Hippocampal formation (tissue), 2 donors: ENCODE measurements at regions not wholly inside any gene's neighbourhood (a gene's known extent, or its start where the extent isn't known, plus 50 kb on each side); places are given as distances from the start of the nearest gene placed in this dataset.

Experiments
- DNase-seq, 2 donors: peaks; one replicate each; lab custom pipeline; 2025; lab: John Stamatoyannopoulos, UW

DNA sequence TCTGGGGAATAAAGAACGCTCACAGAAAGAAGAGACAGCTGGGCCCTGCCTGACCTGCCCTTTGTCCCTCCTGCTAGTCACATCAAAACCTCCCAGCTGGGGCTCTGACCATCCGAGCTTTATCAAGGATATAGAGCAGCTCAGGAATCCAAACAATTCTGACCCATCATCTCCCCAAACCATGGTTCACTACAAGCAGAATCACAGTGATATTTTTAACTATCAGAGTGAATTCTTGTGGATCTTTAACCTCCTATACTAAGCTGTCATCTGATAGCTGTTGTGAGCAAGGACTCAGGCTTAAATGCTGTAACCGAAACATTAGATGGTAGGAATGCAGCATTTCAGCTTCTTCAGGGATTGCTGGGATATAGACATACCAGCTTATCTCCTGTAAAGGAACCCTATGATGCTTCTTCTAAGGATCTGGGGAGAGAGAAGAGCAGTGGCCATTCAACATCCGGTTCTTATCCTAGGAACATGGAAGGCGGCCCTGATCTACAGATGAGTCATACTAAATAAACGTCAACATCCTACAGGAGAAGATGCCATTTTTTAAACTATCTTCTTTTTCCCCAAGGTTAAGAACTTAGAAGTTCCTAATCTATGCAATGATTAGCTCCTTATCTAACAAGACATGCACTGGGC, 84.7 kb upstream of the AKIP1 start:
- no peak for DNase-seq

- DNase-seq: no peak
These were observed 84.0 kb upstream of the AKIP1 start for GRCh38 chr11:8826901-8827560.

DNA sequence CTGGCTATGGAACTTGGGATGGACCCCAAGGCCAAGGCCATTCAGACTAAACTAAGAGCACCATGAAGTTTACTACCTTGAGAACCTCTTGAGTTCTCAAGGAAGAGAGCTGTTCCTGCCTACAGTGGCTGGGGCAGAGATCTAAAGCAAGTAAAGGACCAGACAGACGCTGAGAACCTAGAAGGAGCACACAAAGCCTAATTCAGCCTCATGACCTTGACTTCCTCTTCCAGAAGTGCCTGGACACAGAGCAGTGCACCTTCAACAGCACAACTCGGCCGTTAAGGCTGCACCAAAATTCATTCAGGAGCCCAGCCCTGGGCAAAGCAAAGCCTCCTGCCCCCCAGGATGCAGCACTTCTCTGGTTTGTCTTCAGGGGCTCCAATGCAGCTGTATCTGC, 82.9 kb upstream of the AKIP1 start:
- no peak for DNase-seq

GRCh38 chr11:8828580-8829361, 82.2 kb upstream of the AKIP1 start:
- DNase-seq: no peak

DNA sequence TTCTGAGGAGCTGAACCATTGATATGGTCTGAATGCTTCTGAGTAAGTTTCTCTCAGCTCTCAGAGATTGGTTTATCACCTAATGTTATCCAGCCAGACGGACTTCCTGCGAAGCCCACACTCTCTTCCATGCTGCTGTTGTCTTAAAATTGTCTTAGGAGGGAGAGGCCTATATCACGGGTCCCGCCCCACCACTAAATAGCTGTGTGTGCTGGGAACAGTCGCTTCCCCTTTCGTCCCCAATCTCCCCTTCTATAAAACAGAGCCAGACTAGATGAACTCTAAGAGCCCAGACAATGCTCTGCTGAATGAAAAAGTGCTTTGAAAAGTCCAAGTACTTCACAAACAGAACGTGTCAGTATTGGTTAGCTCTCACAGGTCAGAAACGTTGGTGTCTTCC, 81.4 kb upstream of the AKIP1 start:
- DNase-seq: no peak

DNA sequence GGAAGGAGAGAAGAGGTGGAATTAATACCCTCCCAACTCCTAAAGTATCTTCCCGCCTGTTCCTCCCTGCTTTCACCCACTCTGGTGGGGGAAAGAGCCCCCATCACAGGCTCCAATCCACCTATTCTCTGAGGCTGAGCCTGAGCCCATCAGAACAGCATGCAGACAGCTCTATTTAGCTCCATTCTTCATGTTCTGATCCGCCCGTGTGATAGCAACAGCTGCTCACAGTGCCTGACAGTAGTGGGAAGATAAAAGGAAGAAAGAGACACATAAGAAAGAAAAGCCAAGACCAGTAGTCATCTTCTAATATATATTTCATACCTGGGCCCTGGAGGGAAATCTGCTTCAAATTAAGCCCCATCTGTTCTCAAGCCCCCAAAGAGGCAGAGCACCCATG, 80.3 kb upstream of the AKIP1 start:
- DNase-seq: no peak

GRCh38 chr11:8831861-8832260, 79.1 kb upstream of the AKIP1 start:
- DNase-seq: no peak

DNA sequence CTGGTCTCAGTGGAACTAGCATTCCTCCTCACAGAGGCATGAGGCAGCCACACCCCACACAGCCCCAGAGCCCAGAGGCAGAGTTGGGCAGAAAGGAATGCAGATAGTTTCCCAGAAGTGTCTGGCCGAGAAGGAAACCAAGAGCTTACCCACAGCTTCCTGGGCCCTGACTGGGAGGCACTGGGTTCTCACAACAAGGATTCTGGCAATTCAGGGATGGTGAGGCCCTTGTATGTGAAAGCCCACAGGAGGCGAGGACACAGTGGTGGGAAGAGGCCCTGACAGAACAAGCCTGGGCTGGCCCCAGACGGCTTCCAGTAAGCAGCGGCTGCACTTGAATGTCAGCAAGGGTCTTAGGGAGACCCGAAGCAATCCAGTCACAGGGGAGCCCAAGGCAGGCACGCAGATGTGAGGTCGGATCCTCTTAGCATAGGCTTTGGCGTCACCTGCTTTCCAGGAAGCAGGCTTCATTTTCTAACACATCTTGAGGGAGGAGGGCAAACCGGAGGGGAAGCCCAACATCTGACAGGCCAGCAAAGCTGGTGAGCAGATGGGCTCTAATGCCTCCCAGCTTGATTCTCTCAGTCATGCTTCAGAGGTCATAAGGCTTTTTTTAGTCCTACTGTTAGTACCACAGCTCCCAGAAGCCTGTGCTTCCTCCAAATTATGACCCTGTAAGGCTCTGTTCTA, 78.3 kb upstream of the AKIP1 start:
- DNase-seq: no peak

DNA sequence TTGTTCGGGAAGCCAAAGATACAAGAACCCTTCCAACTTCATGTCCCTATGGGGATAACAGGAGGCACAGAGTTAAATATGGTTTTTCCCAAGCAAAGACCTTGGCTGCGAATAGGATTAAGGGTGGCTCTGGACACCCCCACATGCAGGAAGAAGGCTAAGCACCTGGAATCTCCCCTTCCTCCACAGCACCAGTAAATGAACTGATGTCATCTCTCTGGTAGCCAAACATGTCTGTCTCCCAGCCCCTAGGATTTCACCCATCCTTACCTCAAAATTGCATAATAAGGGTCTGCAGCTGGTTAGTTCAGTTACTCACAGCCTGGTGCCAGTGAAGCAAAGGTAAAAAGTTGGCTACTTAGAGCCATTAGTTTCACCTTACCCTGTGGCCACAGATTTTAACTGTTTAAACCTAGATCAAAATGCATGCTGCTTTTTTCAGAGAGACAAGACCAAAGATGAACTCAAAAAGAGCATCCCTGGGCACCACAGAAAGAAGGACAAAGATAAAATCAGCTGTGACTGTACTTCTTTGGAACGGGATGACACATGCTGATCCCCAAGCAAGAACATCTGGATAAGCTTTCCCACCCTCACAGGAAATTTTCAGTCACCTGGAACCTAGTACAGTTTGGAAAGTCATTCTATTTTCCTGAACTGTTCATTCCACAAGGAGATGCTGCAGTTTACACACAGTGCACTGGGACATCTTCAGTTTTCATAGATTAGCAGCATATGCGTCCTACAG, 77.2 kb upstream of the AKIP1 start:
- DNase-seq: no peak

DNA sequence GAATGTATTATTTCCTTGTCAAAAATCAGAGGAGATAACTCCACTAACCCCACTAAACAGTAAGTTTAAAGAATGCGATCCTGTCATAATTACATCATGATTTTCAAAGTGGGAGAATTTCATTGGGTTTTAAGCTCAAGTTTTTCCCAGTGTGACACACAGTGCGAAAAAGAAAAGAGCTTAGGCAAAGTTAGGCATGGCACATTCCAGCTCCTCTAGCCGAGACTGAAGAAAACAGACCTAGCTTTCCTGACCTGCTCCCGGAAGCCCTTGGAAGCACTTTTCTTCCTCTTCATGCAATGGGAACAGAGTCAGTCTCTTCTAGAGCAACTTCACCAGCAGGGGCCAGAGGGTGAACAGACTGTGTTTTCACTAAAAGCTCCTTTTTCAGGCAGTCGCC, 76.6 kb upstream of the AKIP1 start:
- no peak for DNase-seq

DNA sequence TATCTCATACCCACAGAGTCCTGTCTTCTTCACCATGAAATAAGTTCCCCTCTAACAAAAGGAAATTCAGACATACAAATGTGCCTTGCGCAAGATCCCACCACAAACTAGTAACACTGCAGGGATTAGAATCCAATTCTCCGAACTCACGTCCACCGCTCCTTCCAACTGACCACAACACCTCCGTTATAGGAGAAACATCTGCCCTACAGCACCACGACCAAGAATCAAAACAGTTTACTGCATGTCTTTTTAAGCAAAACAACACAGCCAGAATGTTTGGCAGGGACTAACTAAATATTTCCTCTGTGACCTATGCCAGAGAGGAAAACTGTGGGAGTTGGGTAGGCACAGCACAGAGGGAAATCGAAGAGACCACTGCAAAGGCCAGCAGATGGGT, 72.7 kb upstream of the AKIP1 start:
- no peak for DNase-seq

- no peak for DNase-seq
These were observed 71.6 kb upstream of the AKIP1 start for GRCh38 chr11:8839306-8839956.

GRCh38 chr11:8839957-8840945, 70.7 kb upstream of the AKIP1 start:
- peak in 1 of 2 donors; percentile 43 for DNase-seq

DNA sequence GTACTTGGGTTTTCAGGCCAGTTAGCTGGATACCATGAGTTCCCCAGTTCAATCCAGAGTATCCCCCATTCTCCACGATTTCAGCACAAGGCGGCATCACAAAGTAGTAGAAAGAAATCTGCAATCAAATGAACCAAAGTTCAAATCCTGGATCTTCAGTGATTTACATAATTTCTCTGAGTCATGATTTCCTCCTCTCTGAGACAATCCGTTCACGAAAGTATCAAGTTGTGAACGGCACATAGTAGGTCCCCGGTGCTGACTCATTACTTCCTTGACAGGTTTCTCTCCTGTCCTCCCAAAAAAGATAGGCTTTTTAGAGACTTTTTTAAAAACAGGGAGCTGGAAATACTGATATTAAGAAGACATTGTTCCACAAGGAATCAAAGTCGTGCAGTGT, 69.1 kb upstream of the AKIP1 start:
- DNase-seq: no peak

GRCh38 chr11:8858808-8859207, 52.2 kb upstream of the AKIP1 start:
- no peak for DNase-seq
